GM21526 (cell line): ENCODE measurements at regions not wholly inside any gene's neighbourhood (a gene's known extent, or its start where the extent isn't known, plus 50 kb on each side); places are given as distances from the start of the nearest gene placed in this dataset.

Experiments used
- ATAC-seq: cut with Tn5 transposase; IDR thresholded peaks from one replicate; pipeline ENCODE4 v1.9.1; 2021; ENCODE audit warnings: moderate library complexity; ENCODE audit not compliant: unreplicated experiment, low FRiP score

DNA sequence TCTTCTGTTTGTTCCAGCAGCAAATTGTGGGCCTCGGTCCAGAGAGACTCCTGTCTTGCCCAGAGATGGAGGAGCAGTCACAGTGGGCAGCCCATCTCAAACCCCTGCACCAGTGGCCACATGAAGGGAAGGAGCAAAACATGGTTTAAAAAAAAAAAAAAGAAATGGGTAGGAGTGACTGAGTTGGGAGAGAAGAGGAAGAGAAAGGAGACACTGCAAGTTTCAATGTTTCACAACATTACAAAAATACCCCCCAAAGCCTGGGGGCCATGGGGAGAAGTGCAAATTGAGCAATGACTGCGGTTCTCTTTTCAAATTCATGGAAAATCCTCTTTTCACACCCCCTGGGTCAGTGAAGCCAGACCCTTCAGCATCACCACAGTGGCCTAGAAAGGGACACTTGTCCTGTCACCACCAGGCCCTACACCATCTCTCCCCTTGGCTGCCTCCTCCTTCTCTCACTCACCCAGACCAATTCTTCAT lies 117.1 kb downstream of the ZFP36L2 start:
- no peak for ATAC-seq

DNA sequence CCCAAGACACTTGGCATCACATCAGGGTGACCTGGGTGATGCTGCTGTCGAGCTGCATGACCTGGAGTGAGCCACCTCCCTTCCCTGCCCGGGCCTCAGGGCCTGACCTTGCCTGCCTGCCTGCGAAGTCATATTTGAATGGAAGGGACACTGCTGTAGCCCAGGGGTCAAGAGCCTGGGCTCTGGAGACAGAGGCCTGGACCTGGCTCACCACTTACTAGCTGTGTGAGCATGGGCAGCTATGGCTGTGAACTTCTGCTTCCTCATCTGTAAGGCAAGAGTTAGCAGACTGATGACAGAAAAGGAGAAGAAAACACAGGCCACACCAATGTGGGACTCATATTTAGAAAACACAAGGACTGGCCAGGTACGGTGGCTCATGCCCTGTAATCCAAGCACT lies 118.7 kb downstream of the ZFP36L2 start:
- no peak for ATAC-seq

DNA sequence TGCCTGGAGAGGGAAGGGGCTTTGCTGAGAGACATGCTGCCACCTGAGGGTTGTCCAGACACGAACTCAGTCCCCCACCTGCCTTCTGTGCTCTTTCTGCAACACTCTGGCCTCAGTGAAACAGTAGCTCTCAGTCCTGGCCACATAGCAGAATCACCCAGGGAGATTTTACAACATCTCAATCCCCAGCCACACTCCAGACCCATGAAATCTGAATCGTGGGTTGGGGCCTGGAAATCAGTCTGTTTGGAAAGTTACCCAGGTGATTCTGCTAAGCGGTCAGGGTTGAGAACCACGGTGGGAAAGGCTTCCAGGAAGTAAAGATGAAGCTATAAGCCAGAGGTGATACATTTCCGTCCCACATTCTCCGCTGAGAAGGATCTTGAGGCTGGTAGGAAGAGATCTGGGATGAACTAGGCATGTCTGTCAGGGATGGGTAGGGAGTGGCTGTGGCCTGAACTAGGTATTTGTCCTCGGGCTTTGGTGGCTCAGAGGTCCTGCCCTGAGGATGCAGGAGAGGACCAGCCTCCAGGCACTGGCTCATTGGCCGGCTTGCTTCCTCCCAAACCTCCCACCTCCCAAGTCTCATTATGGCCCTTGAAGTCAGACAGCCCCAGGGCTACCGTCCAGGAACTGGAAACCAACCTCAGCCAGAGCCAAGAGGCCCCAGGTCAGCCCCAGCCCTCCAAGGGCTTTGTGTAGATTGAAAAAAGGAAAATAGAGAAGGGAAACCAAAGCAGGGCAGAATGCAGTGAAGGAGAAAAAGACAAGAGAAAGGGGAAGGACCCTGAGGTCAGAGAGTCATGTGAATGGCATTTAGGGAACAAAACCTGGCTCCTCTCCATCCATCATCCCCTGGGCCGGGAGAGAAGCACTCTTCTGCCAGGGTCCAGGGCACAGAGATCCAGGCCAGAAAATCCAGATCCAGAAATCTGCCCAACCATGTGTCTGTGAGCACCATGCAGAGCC lies 119.6 kb downstream of the ZFP36L2 start:
- ATAC-seq: no peak

DNA sequence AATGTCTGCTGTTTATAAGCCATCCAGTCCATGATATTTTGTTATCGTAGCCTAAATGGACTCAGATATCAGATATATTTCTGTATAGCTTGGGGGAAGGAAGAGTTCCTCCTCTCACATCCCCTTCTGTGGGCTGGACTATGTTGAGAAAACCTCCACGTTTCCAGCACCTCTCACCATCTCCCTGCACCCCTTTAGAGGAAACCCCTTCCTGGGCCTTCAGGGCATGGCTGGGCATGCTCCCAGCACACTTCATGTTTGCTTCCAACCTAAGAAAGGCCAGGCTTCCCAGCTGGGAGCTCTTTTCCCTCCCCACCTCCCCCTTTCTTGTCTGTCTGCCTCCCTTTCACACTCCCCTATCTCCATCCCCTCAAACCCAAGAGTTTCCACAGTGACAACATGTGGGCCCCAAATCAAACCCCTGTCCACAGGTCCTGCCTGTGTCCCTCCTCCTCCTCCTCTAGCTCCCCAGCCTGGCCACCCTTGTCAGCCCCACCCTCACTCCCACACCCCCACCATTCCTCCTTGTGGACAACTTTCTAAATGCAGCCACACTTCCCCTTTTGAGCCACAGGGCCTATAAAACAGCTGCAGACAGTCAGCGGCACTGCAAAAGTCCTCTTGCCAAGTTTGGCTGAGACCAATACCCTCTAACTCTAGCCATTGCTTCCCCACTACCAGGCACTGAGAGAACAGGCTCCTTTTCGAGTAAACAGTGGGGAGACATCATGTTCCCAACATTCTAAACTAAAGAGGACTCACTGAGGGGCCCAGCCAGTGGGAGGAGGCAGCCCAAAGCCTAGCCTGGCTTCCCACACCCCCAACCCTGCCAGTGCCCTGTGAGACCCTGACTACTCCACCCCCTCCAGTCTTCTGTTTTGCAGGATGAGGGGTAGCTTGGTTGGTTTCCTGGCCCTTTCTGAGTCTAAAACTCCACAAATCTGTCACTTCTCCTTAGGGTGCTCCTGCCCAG lies 120.5 kb downstream of the ZFP36L2 start:
- no peak for ATAC-seq

DNA sequence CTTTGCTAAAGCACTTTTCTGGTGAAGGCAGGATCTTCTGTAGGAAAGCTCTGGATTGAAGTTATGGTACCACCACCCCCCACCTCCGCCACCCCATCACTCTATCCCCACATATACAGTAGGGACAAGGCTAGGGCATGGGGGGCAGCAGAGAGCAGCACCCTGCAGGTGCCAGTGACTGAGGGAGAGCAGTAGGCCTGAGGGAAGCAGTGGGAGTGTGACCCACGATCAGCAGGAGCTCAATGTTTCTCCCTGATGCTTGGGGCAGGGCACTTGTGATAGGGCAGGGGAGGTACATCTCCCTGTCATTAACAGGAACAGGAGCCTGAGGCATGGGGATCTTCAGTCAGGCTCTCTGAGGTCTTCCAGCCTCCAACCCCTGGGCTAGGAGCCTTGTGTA lies 121.6 kb downstream of the ZFP36L2 start:
- no peak for ATAC-seq

DNA sequence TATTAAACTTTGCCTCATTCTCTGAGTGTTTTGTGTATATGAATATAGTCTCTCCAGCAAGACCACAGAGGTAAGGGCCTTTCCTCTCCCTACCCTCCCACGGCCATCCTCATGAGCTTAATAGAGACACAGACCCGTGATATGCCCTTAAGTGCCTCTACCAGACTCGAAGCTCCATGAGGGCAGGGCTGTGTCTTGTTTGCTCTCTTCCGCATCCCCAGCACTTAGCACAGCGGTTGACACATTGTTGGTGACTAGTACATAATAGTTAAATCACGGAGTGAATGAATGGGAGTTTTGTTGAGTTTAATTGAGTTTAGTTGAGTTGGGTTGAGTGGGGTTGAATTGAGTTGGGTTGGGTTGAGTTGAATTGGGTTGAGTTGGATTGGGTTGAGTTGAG lies 122.3 kb downstream of the ZFP36L2 start:
- ATAC-seq: no peak

DNA sequence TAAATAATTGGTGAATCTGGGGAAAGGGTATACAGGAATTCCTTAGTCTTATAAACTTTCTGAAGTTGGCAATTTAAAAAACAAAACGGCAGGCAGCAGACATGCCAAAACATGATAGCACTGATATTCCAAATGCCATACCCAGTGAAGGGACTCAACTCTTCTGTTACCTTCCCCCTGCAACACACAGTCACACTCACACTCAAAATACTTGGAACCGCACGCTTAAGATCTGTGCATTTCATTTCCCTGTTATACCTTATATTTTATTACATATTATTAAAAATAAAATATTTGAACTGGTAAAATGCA lies 123.4 kb downstream of the ZFP36L2 start:
- no peak for ATAC-seq

DNA sequence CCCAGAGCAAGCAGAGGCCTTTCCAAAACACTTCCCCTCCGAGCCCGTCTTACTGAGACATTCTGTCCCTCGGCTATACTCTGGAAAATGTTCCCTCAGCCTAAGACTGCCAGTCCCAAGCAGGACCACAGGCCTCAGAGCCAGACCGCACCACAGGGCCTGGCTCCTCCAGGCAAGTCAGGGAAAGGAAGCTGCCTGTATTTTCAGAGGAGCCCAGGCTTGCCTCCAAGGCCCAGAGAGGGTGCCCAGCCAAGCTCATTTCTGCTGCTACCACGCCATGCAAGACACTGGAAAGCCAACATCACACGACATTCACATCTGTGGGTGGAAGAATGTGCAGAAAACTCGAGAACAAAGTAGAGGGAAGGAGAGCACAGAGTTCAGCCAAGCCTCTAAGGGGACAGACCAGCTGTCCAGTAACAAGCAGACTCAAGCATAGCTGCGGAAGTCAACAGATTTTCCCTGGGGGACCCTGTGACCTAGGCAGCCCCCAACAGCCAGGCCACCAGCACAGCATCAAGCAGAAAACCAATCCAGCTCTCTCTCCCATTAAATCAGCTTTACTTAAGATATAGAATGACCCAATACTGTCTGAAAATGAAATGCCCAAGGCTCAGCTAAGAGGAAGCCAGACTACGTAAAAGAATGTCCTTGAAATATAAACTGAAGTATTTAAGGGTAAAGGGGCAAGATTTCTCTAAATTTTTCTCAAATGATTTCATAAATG lies 123.9 kb downstream of the ZFP36L2 start:
- ATAC-seq: no peak

DNA sequence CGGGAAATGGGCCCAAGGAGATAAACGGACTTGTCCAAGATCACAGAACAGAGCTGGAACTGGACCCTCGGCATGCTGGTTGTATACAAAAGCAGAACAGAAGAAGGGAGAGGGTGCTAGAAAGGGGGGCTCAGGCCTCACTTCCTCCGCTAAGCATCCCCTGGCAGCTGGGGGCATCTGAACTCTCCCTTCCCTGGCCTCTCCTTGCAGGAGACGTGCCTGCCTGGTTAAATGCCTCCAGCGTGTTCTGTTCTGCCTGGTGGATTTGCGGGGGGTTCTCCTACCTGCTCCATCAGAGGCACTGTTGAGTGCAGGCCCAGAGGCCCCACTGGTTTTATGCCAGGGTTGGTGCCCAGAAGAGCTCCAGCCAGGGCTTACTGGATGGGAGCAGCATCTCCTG lies 124.7 kb downstream of the ZFP36L2 start:
- no peak for ATAC-seq

DNA sequence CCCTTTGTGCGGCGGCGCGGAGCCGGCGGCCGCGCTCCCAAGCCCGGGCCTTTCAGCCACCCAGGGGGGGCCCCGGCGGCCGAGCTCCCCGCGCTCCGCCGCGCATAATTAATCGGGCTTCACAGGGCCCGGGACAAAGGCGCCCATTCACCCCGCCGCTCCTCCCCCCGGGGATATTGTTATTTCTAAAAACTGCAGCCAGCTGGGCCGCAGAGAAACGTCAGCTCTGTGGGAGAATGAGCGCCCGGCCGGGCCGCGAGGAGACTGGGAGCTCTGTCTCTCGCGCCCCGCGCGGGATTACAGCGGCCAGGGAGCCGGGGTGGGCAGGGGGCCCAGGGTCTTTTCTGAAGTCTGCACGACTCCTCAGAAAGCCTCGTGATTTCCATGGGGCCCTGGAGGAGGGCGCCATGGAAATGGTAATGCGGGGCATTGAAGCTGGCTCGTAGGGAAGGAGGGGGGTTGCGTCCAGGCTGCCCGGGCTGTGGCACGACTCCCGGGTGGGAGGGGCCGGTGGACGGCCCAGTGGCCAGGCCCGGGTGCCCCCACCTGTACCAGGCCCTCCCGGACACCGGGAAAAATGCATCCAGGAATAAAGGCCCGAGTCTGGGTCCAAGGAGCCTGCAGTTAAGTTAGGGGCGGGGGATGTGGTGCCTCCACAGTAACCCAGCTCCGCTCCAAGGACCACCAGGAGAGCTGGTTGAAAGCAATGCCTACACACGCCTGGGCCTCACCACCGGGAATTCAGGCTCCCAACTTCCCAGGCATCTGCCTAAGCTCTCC lies 125.3 kb downstream of the ZFP36L2 start:
- ATAC-seq: no peak

DNA sequence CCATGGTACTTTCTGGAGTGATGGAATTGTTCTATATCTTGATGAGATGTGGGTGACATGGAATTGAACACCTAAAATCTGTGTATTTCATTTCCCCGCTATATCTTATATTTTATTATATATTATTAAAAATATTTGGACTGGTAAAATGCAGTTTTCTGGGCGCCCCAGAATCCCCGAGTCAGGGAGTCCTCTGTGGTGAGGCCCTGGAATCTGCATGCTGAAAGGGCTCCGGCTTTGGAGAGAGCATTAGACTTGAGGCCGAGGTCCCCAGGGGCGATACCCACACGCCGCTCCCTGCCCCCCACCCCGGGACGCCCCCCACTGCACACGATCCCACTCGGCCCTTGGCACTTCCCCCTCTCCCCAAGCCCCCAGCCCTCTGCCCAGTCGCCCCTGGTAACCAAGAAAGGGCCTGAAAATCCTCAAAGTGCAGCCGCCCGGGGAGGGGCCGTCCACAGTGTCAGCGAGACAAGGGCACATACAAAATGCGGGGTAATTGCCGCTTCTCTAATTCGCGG lies 126.0 kb downstream of the ZFP36L2 start:
- no peak for ATAC-seq

DNA sequence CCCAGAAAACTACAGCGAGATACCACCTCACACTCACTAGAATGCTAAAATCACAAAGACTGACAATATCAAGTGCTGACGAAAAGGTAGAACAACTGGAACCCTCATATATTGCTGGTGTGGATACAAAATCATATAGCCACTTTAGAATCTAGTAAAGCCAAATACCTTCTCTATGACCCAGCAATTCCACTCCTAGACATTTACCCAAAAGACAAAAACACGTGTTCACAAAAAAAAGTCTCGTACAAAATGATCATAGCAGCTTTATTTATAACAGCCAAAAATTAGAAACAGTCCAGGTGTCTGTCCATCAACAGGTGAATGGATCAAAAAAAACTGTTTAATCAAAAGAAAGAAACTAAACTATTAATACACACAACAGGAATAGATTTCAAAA lies 126.6 kb downstream of the ZFP36L2 start:
- ATAC-seq: no peak

DNA sequence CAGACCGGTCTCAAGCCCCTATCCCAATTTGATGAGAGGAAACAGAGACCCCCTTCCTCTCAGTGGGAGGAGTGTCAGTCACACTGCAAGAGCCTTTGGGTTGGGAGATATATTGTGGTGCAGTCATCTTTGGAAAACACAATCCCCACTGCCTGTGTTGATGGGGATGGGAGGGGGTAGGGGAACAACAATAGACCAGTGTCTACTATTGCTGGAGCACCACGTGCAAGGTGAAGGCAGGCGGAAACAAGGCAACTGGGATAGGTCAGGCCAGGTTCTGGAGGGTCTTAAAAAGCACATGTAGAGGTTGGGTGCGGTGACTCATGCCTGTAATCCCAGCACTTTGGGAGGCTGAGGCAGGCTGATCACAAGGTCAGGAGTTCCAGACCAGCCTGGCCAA lies 127.9 kb downstream of the ZFP36L2 start:
- ATAC-seq: no peak

DNA sequence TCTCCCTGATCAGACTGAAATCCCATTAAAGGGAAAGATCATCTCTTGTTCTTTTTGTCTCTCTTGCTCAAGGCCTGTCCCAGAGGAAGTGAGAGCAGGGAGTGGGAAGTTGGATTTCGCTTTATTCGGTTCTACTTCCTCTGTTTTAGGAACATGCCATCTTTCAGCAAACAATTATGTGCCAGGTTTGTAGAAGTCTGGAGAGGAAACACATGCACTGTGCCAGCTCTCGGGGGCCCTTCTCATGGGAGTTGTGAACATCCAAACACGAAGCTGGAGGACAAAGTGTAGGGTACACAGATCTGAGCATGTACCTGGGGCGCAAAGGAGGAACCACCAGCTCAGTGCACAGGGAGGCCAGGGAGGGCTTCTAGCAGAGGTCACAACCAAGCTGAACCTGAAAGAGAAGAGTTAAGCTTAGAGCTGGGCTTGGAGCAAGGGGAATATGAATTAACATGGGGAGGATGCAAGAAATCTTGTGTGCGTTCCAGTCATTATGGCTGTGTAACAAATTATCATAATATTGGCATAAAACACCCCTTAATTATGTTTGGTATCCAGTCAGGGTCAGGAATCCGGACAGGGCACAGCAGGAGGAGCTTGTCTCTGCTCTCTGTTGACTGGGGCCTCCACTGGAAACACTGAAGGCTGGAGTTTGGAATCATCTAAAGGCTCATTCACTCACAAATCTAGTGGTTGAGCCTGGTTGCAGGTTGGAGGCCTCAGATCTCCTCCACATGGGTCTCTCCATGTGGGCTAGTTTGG lies 128.6 kb downstream of the ZFP36L2 start:
- no peak for ATAC-seq

DNA sequence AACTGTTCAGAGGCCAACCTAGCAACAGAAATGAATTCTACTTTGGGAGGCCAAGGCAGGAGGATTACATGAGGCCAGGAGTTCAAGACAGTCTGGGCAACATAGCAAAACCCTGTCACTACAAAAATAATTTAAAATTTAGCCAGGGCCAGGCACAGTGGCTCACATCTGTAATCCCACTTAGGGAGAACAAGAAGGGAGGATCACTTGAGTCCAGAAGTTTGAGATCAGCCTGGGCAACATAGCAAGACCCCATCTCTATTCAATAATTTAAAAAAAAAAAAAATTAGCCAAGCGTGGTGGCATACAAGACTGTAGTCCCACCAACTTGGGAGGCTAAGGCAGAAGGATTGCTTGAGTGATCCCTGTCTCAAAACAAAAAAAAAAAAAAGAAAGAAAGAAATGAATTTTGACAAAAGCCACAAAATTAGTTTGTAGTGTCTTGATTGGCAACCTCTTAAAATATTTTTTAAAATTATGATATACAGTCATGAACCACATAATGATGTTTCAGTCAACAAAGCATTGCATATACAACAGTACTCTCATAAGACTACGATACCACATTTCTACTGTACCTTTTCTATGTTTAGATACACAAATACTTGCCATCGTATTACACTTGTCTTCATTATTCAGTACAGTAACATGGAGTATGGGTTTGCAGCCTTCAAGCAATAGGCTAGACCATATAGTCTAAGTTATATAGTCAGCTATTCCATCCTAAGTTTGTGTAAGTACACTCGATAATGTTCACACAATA lies 130.7 kb downstream of the ZFP36L2 start:
- ATAC-seq: no peak

DNA sequence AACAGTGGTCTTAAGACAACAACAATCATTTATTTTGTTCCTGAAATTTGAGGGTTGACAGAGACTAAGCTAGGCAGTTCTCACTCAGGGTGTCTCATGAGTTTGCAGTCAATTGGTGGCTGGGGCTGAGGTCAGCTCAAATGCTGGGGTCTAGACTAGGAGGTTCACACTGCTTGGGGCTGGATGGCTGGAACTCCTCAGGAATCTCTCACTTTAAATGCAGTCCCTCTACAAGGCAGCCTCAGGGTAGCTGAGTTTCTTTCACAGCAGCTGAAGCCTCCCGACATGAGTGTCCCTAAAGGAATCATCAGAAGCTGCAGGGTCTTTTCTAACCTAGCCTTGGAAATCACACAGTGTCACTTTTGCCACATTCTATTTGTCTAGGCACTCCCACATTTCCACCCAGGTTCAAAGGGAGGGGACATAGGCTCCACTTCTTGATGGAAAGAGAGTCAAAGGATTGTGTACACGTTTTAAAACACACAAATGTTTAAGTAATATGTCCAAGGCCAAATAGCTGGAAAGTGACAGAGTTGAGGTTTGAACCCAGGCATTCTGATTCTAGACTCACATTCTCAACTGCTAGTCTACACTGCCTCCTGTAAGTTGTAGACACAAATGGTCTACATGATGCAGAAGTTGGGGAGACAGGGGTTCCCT lies 133.8 kb downstream of the ZFP36L2 start:
- ATAC-seq: no peak

DNA sequence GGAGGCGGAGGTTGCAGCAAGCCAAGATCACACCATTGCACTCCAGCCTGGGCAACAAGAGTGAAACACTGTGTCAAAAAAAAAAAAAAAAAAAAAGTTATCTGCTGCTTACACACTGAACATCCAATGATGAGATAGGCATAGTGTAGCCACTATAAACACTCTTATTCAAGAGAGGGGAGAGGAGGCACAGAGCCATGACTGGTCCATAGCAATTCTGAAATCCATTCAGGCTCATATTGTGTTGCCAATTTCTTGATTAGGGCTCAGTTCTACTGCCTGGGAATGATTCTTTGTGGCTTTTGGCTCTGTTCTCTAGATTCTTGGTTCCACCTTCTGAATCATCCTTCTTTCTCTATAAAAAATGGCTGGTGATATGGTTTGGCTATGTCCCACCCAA lies 136.1 kb downstream of the ZFP36L2 start:
- no peak for ATAC-seq
